Stimulated activated CD4-positive, alpha-beta T cell treated with anti-CD3 and anti-CD28 coated beads, Interleukin-2, amount 100 ng/mL, for 4 hours (primary cell): ENCODE measurements at regions not wholly inside any gene's neighbourhood (a gene's known extent, or its start where the extent isn't known, plus 50 kb on each side); places are given as distances from the start of the nearest gene placed in this dataset.
"Not testable (repeated sequence)": the region's sequence is repeated elsewhere in the genome, so short reads cannot be mapped to it uniquely, and the experiment has no call there.

Source experiments
- DNase-seq: peaks from one replicate; pipeline ENCODE4 v3.0.0-alpha.2; 2020; ENCODE audit warnings: low read depth

DNA sequence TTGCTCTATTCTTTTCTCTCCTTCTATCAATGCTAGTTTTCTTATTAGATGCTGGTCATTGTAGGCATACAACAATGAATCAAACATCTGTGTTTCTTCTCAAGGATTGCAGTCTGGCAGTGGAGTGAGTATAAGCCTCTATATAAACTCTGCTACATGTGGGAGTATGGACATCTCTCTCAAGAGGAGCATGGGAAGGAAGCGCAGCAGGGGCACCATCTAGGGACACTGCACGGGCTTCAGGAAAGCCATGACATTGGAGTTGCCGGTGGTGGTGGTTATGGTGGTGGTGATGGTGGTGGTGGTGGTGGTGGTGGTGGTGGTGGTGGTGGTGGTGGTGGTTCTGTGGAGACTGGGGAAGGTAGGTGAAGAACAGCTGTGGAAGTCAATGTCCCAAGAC is 462.6 kb downstream of the RNF144A start:
- DNase-seq: no peak

DNA sequence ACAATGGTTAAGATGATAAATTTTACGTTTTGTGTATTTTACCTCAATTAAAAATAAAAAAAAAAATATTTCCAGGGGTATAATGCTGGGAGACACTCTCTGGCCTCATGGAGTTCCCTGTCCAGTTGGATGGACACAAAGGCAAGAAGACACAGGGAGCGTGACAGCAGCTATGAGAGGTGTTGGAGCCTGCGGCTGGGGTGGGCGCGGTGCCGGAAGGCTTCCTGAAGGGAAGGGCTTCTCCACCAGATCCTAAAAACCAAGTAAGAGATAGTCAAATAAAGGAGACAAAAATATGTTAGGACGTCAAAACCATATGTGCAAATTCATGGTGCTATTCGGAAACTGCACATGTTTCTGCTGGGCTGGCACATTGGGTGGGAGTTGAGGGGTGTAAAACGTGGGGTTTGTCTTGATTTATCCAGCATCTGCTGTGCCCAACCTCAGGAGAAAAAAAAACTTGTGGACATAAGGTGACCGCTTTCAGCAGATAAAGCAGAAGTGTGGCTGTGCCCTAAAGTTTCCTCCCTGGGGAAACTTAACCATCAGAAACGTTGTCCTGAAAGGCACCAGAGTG is 467.6 kb downstream of the RNF144A start:
- DNase-seq: no peak

GRCh38 chr2:7390311-7390710 is 473.1 kb downstream of the RNF144A start:
- DNase-seq: not testable (repeated sequence)

GRCh38 chr2:7392076-7392787 is 475.0 kb downstream of the RNF144A start:
- DNase-seq: no peak

GRCh38 chr2:7394195-7394594 is 477.0 kb downstream of the RNF144A start:
- no peak for DNase-seq

DNA sequence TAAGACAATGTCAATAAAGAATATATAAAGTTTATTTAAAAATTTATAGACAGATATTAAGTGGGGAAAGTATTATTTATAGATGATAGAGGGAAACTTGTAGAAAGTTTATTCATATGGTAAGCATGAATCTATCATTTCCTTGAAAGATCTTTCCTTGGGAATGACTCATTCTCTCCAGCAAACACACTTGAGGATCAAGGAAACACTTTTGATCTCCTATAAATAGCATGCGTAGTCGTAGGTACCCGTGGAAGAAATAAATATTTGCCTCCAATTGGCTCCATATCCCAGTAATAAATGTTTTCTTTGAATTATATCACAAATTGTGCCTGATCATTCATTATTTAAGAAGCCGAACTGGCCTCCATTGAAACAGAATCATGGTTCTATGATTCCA is 483.4 kb downstream of the RNF144A start:
- no peak for DNase-seq

DNA sequence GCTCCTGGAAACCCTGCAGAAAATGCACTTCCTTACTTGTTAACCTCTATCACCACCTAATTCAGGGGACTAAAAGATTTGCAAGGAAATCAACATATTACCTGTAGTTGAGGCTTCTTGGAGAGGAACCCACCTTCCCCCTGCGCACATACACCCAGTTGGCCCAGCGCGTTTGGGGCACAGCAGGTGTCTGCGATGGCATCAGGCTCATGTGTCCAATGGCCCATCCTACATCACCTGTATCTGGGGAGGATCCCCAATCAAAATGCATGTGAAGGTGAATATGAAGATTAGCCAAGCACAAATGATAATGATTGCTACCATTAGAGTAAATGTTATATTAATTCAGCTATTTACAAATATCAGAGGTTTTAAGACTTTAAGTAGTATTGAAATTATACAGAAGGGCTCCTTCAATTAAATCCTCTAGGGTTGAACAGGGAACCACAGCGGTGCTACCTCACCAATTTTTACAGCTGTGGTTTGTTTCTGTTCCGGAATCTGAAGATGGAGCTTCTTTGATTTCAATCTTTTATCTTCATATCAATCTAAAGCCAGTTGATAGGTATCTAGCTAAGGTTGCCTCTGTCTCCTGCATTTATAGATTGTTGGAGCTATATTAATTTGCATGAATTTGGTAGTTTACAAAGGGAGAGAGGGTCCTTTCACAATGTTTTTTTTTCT is 486.0 kb downstream of the RNF144A start:
- DNase-seq: no peak

DNA sequence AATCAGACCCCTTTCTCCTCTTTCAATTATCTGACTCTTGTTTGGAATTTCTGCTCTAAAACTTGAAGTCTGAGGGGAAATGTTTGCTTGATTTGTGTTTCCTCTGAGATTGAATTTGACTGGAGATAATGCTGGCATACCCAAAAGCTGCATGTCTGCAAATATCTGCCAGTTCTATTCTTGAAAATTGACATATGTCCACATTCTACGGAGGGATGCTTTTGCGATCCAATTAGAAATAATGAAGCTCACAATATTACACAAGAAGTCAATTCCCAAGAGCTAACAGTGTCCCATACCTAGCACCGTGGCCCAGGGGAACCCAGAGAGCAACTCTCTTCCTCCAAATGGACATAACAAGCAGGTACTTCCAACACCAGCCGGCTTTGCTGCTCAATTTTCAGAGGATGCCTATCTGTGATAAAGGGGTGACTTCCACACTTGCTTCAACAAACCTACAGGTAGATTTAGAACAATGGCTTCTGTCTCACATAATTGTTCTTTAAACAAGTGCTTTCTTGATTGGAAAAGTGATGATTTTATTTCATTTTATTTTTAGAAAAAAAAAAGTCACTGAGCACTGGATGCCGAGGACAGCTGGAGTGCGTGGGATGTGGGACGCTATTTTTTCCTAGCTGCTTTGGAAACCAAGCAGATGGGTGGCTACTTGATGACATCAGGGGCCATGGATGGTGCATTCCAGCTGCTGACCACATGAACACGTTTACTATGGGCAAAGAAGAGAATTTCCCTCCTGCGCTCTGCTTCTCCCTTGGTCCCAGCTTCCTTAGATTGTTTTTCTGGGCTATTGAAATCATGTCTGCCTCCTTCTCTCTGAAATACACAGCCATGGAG is 488.9 kb downstream of the RNF144A start:
- no peak for DNase-seq

- DNase-seq: no peak
Measured at GRCh38 chr2:7407001-7407400, 489.8 kb downstream of the RNF144A start.

- no peak for DNase-seq
Measured at GRCh38 chr2:7407906-7408680, 490.9 kb downstream of the RNF144A start.

DNA sequence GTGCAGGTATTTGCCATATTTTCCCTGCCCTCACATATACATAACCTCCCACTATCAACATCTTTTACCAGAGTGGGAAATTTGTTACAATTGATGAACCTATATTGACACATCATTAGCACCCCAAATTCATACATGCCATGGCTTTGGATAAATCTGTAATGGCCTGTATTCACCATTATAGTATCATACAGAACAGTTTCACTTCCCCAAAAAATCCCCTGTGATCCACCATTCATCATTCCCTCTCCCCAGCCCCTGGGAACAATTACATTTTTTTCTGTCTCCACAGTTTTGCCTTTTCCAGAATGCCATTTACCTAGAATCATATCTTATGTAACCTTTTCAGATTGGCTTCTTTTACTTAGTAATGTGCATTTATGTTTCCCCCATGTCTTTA is 494.5 kb downstream of the RNF144A start:
- no peak for DNase-seq

DNA sequence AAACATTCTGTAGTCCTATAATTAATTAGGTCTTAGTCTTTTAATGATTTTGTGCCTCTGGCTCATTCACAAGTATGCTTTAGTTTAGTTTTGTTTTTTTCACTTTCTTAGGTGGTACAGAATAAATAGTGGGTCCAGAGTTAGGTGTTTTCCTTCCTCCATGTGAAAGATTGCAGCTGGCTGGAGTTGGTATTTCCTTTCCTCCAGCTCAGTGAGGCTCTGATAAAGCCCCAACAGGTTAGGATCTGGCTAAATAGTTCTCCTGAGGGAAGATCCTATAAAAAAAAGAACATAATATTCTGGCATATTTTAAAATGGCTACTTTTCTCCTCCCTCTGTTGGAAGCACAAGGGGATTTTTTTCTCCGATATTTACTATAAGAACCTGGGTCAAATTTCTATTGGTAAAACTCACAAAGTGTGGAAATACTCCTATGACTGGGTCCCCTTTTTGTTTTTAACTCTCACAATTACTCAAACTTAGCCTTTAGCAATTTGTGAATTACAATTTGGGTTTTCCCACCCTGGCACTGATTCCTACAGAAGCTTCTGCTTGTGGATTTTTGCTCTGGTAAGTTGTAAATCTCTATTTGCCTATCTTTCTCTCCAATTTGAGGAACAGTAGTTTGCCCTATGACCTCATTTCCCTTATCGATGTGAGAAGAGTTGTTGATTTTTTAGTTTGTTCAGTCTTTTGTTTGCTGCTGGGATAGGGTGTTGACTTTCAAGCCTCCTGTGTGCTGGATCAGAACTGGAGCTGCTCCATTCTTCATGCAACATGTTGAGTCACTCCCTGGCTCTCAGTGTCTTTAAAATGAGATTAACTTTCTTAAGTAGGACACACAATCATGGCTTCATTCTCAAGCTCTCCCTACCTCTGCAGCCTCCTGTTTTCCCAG is 500.9 kb downstream of the RNF144A start:
- DNase-seq: no peak

DNA sequence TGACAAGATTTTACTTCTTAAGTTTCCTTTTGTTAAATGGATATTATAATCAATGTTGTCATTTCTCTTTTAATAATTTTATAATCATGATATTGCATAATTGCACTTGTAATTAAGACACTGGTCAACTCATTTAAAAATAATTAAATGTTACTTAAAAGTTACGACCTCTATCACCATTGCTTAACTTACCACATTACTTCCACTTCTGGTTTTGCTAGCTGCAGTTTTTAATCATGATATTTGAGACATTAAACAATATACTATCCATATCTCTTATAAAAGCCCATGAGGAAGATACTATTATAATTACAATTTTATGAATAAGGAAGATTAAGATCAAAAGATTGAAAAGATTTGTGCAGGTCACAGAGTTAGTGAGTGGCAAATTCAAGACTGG is 502.0 kb downstream of the RNF144A start:
- no peak for DNase-seq

DNA sequence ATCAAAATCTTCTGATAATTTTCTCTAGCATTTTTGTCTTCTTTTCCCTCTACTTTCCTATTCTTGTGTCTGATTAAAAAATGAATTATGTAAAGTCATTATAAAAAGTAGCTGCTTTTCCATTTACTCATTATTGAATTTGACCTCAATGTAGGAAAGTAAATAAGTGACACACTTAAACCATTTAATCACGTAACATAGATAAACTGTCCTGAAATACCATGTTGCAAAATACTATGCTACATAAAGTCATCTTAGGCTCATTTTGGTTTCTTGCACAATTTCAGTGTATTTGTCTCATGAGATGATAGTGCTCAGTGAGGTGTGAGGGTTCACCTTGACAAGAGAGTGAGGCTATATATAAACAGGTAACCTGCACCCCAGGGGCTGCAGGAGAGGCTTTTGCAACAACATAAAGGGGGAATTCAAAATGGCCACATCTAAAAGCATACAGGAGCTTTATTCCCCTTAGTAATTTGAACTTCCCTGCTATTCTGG is 502.7 kb downstream of the RNF144A start:
- DNase-seq: no peak

GRCh38 chr2:7420530-7420929 is 503.3 kb downstream of the RNF144A start:
- DNase-seq: no peak

- DNase-seq: no peak
Measured at GRCh38 chr2:7424481-7424880, 507.3 kb downstream of the RNF144A start.

DNA sequence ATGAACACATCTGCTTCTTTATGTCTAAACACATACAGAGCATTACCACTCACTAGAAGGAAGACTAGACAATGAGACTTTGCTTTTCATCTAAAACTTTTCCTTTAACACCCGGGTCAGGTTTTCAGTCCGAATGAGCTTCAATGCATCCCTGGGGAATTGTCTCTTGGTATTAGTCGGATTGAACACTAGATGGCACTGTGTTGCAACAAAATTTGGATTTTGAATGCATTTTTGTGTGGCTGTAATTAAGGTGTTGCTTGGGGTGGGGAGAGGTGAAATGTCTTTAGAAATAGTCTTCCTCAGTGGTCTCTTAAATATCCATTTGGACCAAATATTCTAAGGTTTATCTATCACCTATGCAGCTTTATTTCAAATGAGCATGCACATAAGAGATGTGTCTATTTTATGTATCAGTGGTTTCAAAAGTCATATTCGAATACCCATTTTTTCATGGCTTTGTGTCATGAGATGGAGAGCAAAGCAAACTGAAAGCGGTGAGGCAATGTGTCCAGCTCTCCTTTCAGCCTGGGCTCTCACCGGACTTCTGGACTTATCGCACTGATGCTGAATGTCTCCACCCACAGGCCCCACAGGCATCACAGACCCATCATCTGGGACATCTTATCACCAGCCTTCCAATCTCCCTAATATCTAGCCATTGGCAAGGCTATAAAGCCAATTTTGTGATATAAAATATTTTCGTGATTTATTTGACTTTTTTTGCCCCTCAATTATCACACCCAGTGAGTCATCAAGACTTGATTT is 510.3 kb downstream of the RNF144A start:
- no peak for DNase-seq

- no peak for DNase-seq
Measured at GRCh38 chr2:7428454-7429204, 511.4 kb downstream of the RNF144A start.

DNA sequence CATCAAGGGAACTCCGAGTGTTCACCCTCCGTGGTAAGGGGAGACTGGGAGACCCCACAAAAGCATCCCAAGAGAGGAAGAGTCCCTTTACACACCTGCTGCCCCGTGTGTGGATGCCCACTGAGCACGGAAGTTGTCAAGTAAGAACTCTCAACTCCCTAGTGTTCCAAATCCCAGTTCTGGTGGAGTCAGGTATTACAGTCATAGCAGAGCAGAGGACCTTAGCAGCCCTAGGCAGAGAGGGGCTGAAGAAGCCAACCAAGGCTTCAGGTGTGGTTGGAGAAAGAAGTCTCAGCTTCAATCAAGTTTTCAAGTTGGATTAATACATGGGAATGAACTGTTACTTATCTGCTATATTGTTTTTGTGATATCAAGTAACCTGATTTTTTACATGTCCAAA is 512.5 kb downstream of the RNF144A start:
- no peak for DNase-seq
